RWPE1 (cell line): ENCODE measurements at regions not wholly inside any gene's neighbourhood (a gene's known extent, or its start where the extent isn't known, plus 50 kb on each side); places are given as distances from the start of the nearest gene placed in this dataset.

Experiments used
- CTCF ChIA-PET: fragments of 350-600 bp; sonication (Branson Sonifier 250); formaldehyde crosslinking; extraction: SDS; loops from one replicate; lab custom pipeline; 2021; lab: Yijun Ruan, JAX
- POLR2A ChIA-PET: fragments of 400-600 bp; formaldehyde crosslinking; extraction: SDS; loops from one replicate; lab custom pipeline; 2020; ENCODE audit warnings: antibody characterized with exemption; ENCODE audit not compliant: low non-redundant PET; lab: Yijun Ruan, JAX
- DNase-seq: peaks from one replicate; pipeline ENCODE4 v3.0.0; 2012; ENCODE audit warnings: low spot score
- H3K27ac ChIP-seq: fragments of 450-650 bp; 2 replicates; pipeline ENCODE4 v1.5.1; 2017
- CTCF ChIP-seq: fragments of 450-650 bp; conservative IDR thresholded peaks from 2 replicates; pipeline ENCODE4 v1.5.1; 2017; ENCODE audit warnings: low read depth, mild to moderate bottlenecking

- TF ChIP-seq CTCF = no peak
- no peak for DNase-seq
- CTCF ChIA-PET = no interaction called here
- H3K27ac ChIP-seq = no peak overlapping the region
- POLR2A ChIA-PET = no interaction called here
These were observed 208.1 kb upstream of the TENM4 start for GRCh38 chr11:79648766-79649520.

- TF ChIP-seq CTCF = no peak
- H3K27ac ChIP-seq = no peak overlapping the region
- CTCF ChIA-PET = no interaction called here
- DNase-seq = no peak
- POLR2A ChIA-PET = no interaction called here
These were observed 196.4 kb upstream of the TENM4 start for GRCh38 chr11:79637219-79637618.

- ChIA-PET POLR2A (no interaction called here), CTCF (interaction anchor here (0.5 to 0.6 kb wide), 2 partner anchors 39 to 194 kb away, joined by 3 read pairs; no protein-coding TSS in a partner anchor)
- H3K27ac ChIP-seq = no peak overlapping the region
- no peak for TF ChIP-seq CTCF
- DNase-seq = no peak
These were observed 194.1 kb upstream of the TENM4 start for GRCh38 chr11:79634905-79635304.

- TF ChIP-seq CTCF = no peak
- POLR2A ChIA-PET = no interaction called here
- H3K27ac ChIP-seq = no peak overlapping the region
- CTCF ChIA-PET = interaction anchor here (0.6 kb wide), 1 partner anchor 56 kb away, joined by 3 read pairs; no protein-coding TSS in a partner anchor
- DNase-seq = no peak
These were observed 186.5 kb upstream of the TENM4 start for GRCh38 chr11:79627281-79627680.

GRCh38 chr11:79626135-79627075 is 185.6 kb upstream of the TENM4 start:
- no peak for TF ChIP-seq CTCF
- DNase-seq = no peak
- no peak overlapping the region for H3K27ac ChIP-seq
- ChIA-PET POLR2A (no interaction called here), CTCF (interaction anchor here (0.6 kb wide), 1 partner anchor 55 kb away, joined by 3 read pairs; no protein-coding TSS in a partner anchor)

- DNase-seq = no peak
- POLR2A ChIA-PET = no interaction called here
- CTCF ChIA-PET = no interaction called here
These were observed 182.5 kb upstream of the TENM4 start for GRCh38 chr11:79623375-79623774.

More at GRCh38 chr11:79623375-79623774, 182.5 kb upstream of the TENM4 start:
- TF ChIP-seq CTCF = no peak
- H3K27ac ChIP-seq = no peak overlapping the region
